ENCODE measurements at regions not wholly inside any gene's neighbourhood (a gene's known extent, or its start where the extent isn't known, plus 50 kb on each side); places are given as distances from the start of the nearest gene placed in this dataset.
"Not testable (repeated sequence)": the region's sequence is repeated elsewhere in the genome, so short reads cannot be mapped to it uniquely, and the experiment has no call there.

DNA sequence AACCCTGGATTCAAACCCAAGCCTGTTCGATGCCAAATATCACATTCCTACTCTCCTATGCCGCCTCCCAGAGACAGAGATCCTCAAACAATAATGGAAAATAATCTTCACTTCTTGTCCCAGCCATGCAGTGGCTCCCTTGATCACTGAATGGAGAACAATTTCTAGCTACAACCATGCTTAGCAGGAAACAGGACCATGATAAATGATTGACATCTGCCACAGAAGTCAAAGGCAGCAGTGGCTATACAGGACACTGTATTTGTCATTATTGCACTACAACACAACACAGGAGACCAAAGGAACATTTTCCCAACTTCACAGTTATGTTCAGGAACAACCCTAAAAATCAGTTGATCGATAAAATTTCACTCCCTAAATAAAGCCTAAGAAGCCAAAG lies 243.3 kb upstream of the SLC7A11 start:
- H3K4me1 Mint-ChIP-seq = no peaks in the 10 kb centered on the region
- H3K36me3 Mint-ChIP-seq (ENCODE audit: low read depth) = no peaks in the 10 kb centered on the region
- H3K9me3 Mint-ChIP-seq = peaks cover 14% of the 10 kb centered on the region
- TF ChIP-seq, protein P1, sequence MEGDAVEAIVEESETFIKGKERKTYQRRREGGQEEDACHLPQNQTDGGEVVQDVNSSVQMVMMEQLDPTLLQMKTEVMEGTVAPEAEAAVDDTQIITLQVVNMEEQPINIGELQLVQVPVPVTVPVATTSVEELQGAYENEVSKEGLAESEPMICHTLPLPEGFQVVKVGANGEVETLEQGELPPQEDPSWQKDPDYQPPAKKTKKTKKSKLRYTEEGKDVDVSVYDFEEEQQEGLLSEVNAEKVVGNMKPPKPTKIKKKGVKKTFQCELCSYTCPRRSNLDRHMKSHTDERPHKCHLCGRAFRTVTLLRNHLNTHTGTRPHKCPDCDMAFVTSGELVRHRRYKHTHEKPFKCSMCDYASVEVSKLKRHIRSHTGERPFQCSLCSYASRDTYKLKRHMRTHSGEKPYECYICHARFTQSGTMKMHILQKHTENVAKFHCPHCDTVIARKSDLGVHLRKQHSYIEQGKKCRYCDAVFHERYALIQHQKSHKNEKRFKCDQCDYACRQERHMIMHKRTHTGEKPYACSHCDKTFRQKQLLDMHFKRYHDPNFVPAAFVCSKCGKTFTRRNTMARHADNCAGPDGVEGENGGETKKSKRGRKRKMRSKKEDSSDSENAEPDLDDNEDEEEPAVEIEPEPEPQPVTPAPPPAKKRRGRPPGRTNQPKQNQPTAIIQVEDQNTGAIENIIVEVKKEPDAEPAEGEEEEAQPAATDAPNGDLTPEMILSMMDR (IDR thresholded peaks at IDR 0.05) = no peak
- no peak overlapping the region for H3K27ac Mint-ChIP-seq
- no peaks in the 10 kb centered on the region for H3K27me3 Mint-ChIP-seq (ENCODE audit: low read depth, poor library complexity)
- H3K4me3 Mint-ChIP-seq = no peak overlapping the region
- DNase-seq = no peak

DNA sequence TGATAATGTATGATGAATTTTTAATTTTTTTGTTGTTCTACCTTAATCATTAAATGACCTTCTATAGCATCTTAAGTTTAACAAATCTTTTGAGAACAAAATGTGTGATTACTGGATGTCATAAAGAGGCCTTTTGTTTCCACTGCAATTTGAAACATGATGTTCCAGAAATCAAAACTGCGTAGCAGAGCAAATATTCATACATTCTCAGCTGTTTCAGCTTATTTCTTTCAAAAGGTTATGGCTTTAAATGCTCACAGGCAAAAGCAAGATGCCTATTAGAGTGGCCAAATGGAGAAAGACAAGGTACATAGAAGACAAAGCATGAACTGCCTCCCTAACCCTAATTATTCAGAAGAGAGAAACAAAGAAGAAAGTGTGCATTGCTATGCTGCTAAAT lies 233.0 kb upstream of the SLC7A11 start:
- H3K4me1 Mint-ChIP-seq = no peaks in the 10 kb centered on the region
- TF ChIP-seq, protein P1 (IDR thresholded peaks at IDR 0.05) = no peak
- DNase-seq = no peak
- H3K4me3 Mint-ChIP-seq = no peak overlapping the region
- no peak overlapping the region for H3K27ac Mint-ChIP-seq
- no peaks in the 10 kb centered on the region for H3K36me3 Mint-ChIP-seq (ENCODE audit: low read depth)
- no peaks in the 10 kb centered on the region for H3K27me3 Mint-ChIP-seq (ENCODE audit: low read depth, poor library complexity)
- peaks cover 3% of the 10 kb centered on the region for H3K9me3 Mint-ChIP-seq

DNA sequence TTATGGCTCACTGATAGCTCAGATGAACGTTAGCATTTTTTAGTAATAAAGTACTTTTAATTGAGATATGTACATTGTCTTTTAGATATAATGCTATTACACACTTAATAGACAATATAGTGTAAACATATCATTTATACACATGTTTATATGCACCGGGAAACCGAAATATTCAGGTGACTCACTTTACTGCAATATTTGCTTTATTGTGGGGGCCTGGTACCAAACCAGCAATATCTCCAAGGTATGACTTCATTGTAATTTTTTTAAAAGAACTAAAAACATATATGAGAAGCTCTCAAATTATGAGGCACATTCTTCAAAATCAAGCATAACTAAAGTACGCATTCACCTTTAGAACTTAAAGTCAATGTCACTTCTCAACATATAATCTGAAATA lies 231.2 kb upstream of the SLC7A11 start:
- H3K27ac Mint-ChIP-seq = no peak overlapping the region
- TF ChIP-seq, protein P1 (IDR thresholded peaks at IDR 0.05) = no peak
- peaks cover 3% of the 10 kb centered on the region for H3K9me3 Mint-ChIP-seq

GRCh38 chr4:138460477-138461414 lies 218.6 kb upstream of the SLC7A11 start:
- Mint-ChIP-seq H3K9me3 (no peaks in the 10 kb centered on the region), H3K4me3 (no peak overlapping the region), H3K4me1 (no peaks in the 10 kb centered on the region), H3K36me3 (ENCODE audit: low read depth) (no peaks in the 10 kb centered on the region), H3K27ac (no peak overlapping the region), H3K27me3 (ENCODE audit: low read depth, poor library complexity) (no peaks in the 10 kb centered on the region)
- DNase-seq = no peak
- TF ChIP-seq, protein P1 (IDR thresholded peaks at IDR 0.05) = no peak

More for the DNA sequence above, 231.2 kb upstream of the SLC7A11 start:
- DNase-seq = no peak
- H3K27me3 Mint-ChIP-seq (ENCODE audit: low read depth, poor library complexity) = no peaks in the 10 kb centered on the region
- H3K36me3 Mint-ChIP-seq (ENCODE audit: low read depth) = no peaks in the 10 kb centered on the region
- no peak overlapping the region for H3K4me3 Mint-ChIP-seq
- no peaks in the 10 kb centered on the region for H3K4me1 Mint-ChIP-seq

DNA sequence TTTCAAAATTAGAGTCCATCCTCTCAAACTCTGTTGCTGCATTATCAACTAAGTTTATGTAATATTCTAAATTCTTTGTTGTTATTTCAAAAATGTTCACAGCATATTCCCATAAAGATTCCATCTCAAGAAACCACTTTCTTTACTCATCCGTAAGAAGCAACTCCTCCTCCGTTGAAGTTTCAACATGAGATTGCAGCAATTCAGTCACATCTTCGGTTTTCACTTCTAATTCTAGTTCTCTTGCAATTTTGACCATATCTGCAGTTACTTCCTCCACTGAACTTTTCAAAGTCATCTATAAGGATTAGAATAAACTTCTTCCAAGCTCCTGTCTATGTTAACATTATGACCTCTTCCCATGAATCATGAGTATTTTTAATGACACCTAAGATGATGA lies 216.6 kb upstream of the SLC7A11 start:
- Mint-ChIP-seq H3K4me1 (no peaks in the 10 kb centered on the region), H3K27me3 (ENCODE audit: low read depth, poor library complexity) (peaks cover 3% of the 10 kb centered on the region), H3K9me3 (no peaks in the 10 kb centered on the region), H3K36me3 (ENCODE audit: low read depth) (no peaks in the 10 kb centered on the region), H3K4me3 (no peak overlapping the region), H3K27ac (no peak overlapping the region)
- TF ChIP-seq, protein P1 (IDR thresholded peaks at IDR 0.05) = no peak
- no peak for DNase-seq

GRCh38 chr4:138456349-138456748 lies 214.2 kb upstream of the SLC7A11 start:
- not testable (repeated sequence) for H3K9me3 Mint-ChIP-seq; H3K27me3 Mint-ChIP-seq (ENCODE audit: low read depth, poor library complexity); H3K4me3 Mint-ChIP-seq; H3K27ac Mint-ChIP-seq; DNase-seq; H3K36me3 Mint-ChIP-seq (ENCODE audit: low read depth); H3K4me1 Mint-ChIP-seq

Measured in nephron progenitor cell (in vitro differentiated cells).